GM23248 (cell line): ENCODE measurements at regions not wholly inside any gene's neighbourhood (a gene's known extent, or its start where the extent isn't known, plus 50 kb on each side); places are given as distances from the start of the nearest gene placed in this dataset.
A peak's percentile ranks its signal among the peaks of the same experiment; 100 is the strongest.

Experiments used
- DNase-seq: peaks from one replicate; pipeline ENCODE4 v3.0.0-alpha.2; 2015
- H2AFZ ChIP-seq: fragments of 200-600 bp; sonication (generic); 2 replicates; pipeline ENCODE4 v1.6.1; 2016; ENCODE audit warnings: antibody characterized with exemption
- H3F3A ChIP-seq: fragments of 200-600 bp; sonication (generic); 2 replicates; pipeline ENCODE4 v1.6.1; 2016; ENCODE audit warnings: mild to moderate bottlenecking, antibody characterized with exemption, mixed run types; ENCODE audit not compliant: insufficient read depth
- H3K27ac ChIP-seq: fragments of 200-600 bp; sonication (generic); 2 replicates; pipeline ENCODE4 v1.5.1; 2016; ENCODE audit warnings: mild to moderate bottlenecking
- H3K27me3 ChIP-seq: fragments of 200-600 bp; sonication (generic); replicated peaks from 2 replicates; pipeline ENCODE4 v1.6.1; 2016; ENCODE audit warnings: mild to moderate bottlenecking; ENCODE audit not compliant: insufficient read depth
- H3K36me3 ChIP-seq: fragments of 200-600 bp; sonication (generic); 2 replicates; pipeline ENCODE4 v1.6.1; 2016; ENCODE audit warnings: low read depth, mild to moderate bottlenecking
- H3K4me1 ChIP-seq: fragments of 200-600 bp; sonication (generic); 2 replicates; pipeline ENCODE4 v1.6.1; 2016; ENCODE audit warnings: mild to moderate bottlenecking; ENCODE audit not compliant: insufficient read depth
- H3K4me2 ChIP-seq: fragments of 200-600 bp; sonication (generic); one replicate; pipeline ENCODE4 v1.6.1; 2016; ENCODE audit warnings: mild to moderate bottlenecking; ENCODE audit not compliant: unreplicated experiment
- H3K4me3 ChIP-seq: fragments of 200-600 bp; sonication (generic); 2 replicates; pipeline ENCODE4 v1.5.1; 2016; ENCODE audit warnings: mild to moderate bottlenecking
- H3K79me2 ChIP-seq: fragments of 200-600 bp; sonication (generic); 2 replicates; pipeline ENCODE4 v1.6.1; 2016; ENCODE audit warnings: mild to moderate bottlenecking; ENCODE audit not compliant: insufficient read depth
- H3K9ac ChIP-seq: fragments of 200-600 bp; sonication (generic); 2 replicates; pipeline ENCODE4 v1.6.1; 2016; ENCODE audit warnings: mild to moderate bottlenecking
- H3K9me2 ChIP-seq: fragments of 200-600 bp; sonication (generic); 2 replicates; pipeline ENCODE4 v1.6.1; 2016; ENCODE audit warnings: mixed run types, mild to moderate bottlenecking, moderate library complexity; ENCODE audit not compliant: insufficient read depth
- H3K9me3 ChIP-seq: fragments of 200-600 bp; sonication (generic); one replicate; pipeline ENCODE4 v1.6.1; 2017; ENCODE audit warnings: low read depth
- H4K20me1 ChIP-seq: fragments of 200-600 bp; sonication (generic); 2 replicates; pipeline ENCODE4 v1.6.0; 2016; ENCODE audit not compliant: insufficient read depth
- EZH2 ChIP-seq: fragments of 200-600 bp; sonication (generic); IDR thresholded peaks from 2 replicates; pipeline ENCODE4 v1.6.1; 2018; ENCODE audit warnings: antibody characterized with exemption, mild to moderate bottlenecking; ENCODE audit not compliant: insufficient read depth, poor library complexity, severe bottlenecking
- EZH2phosphoT487 ChIP-seq: fragments of 200-600 bp; sonication (generic); IDR thresholded peaks from 2 replicates; pipeline ENCODE4 v1.6.1; 2018; ENCODE audit warnings: antibody characterized with exemption, moderate library complexity, mild to moderate bottlenecking, low read depth; ENCODE audit not compliant: insufficient read depth
- WGBS, 2 experiments: methylation state at CpG; one replicate each; pipeline ENCODE4 v1.1.6; 2015 to 2017; ENCODE audit warnings: low lambda C conversion rate in 2 of 2, low coverage in 1 of 2; ENCODE audit errors: missing lambda C conversion rate in 2 of 2; 5-methylcytosine and 5-hydroxymethylcytosine counted together
- in situ Hi-C: fragments of 300-500 bp; cut with MboI; formaldehyde crosslinking; loops from 2 replicates; pipeline ENCODE4 v1.15.0; 2020

- H3K4me3 ChIP-seq = no peak overlapping the region
- no peaks in the 10 kb centered on the region for H3K9me3 ChIP-seq
- no peaks in the 10 kb centered on the region for H3K36me3 ChIP-seq
- 98 to 99% methylated on average over 3 of the region's 3 CpGs for WGBS, 2 experiments
- TF ChIP-seq EZH2phosphoT487 = no peak
- no peak overlapping the region for H3K27ac ChIP-seq
- H3K79me2 ChIP-seq = no peaks in the 10 kb centered on the region
- peaks cover 18% of the 10 kb centered on the region for H3K4me1 ChIP-seq
- in situ Hi-C loops = loop anchor here (10.0 kb wide), 2 partner anchors 308 to 1018 kb away; partner anchors contain the start of gene EDN1
- no peaks in the 10 kb centered on the region for H4K20me1 ChIP-seq
- no peak overlapping the region for H3K9ac ChIP-seq
- no peak overlapping the region for H2AFZ ChIP-seq
- H3F3A ChIP-seq = 0 out of 2 replicates have a peak, but pooled peaks cover 4% of the 10 kb centered on the region
- peak; percentile 26 for DNase-seq
- no peaks in the 10 kb centered on the region for H3K27me3 ChIP-seq
- H3K4me2 ChIP-seq = no peak overlapping the region
- H3K9me2 ChIP-seq = no peaks in the 10 kb centered on the region
Observed at GRCh38 chr6:12602342-12602741, 114.2 kb upstream of the PHACTR1 start.

GRCh38 chr6:12602951-12603672 lies 113.5 kb upstream of the PHACTR1 start:
- H3K9me2 ChIP-seq = no peaks in the 10 kb centered on the region
- peaks cover 24% of the 10 kb centered on the region for H3K4me1 ChIP-seq
- DNase-seq = peak; percentile 83
- TF ChIP-seq EZH2 (no peak), EZH2phosphoT487 (no peak)
- no peak overlapping the region for H3K4me2 ChIP-seq
- H3K9ac ChIP-seq = no peak overlapping the region
- no peak overlapping the region for H2AFZ ChIP-seq
- H3K27me3 ChIP-seq = no peaks in the 10 kb centered on the region
- no peaks in the 10 kb centered on the region for H3K36me3 ChIP-seq
- H3K9me3 ChIP-seq = no peaks in the 10 kb centered on the region
- H4K20me1 ChIP-seq = no peaks in the 10 kb centered on the region
- no peaks in the 10 kb centered on the region for H3K79me2 ChIP-seq
- H3F3A ChIP-seq = peaks cover 11% of the 10 kb centered on the region
- 80 to 84% methylated on average over 6 of the region's 6 CpGs for WGBS, 2 experiments
- H3K4me3 ChIP-seq = no peak overlapping the region
- in situ Hi-C loops = loop anchor here (10.0 kb wide), 2 partner anchors 308 to 1018 kb away; partner anchors contain the start of gene EDN1
- H3K27ac ChIP-seq = no peak overlapping the region

GRCh38 chr6:12603673-12604049 lies 112.9 kb upstream of the PHACTR1 start:
- no peak overlapping the region for H2AFZ ChIP-seq
- no peak for DNase-seq
- no peaks in the 10 kb centered on the region for H4K20me1 ChIP-seq
- TF ChIP-seq EZH2phosphoT487 (no peak), EZH2 (no peak)
- no peaks in the 10 kb centered on the region for H3K9me3 ChIP-seq
- no peak overlapping the region for H3K4me3 ChIP-seq
- no peaks in the 10 kb centered on the region for H3K79me2 ChIP-seq
- in situ Hi-C loops = loop anchor here (10.0 kb wide), 2 partner anchors 309 to 1019 kb away; partner anchors contain the start of gene EDN1
- no peaks in the 10 kb centered on the region for H3K36me3 ChIP-seq
- 52 to 53% methylated on average over 3 of the region's 3 CpGs for WGBS, 2 experiments
- H3K9me2 ChIP-seq = no peaks in the 10 kb centered on the region
- no peak overlapping the region for H3K27ac ChIP-seq
- peaks cover 17% of the 10 kb centered on the region for H3F3A ChIP-seq
- no peak overlapping the region for H3K4me2 ChIP-seq
- H3K9ac ChIP-seq = no peak overlapping the region
- peaks cover 29% of the 10 kb centered on the region for H3K4me1 ChIP-seq
- H3K27me3 ChIP-seq = no peaks in the 10 kb centered on the region

GRCh38 chr6:12605888-12606345 lies 110.7 kb upstream of the PHACTR1 start:
- no peak overlapping the region for H2AFZ ChIP-seq
- in situ Hi-C loops = loop anchor here (10.0 kb wide), 2 partner anchors 311 to 1021 kb away; partner anchors contain the start of gene EDN1

More at GRCh38 chr6:12605888-12606345, 110.7 kb upstream of the PHACTR1 start:
- no peaks in the 10 kb centered on the region for H3K27me3 ChIP-seq
- DNase-seq = peak; percentile 85
- no peak for TF ChIP-seq EZH2
- TF ChIP-seq EZH2phosphoT487 = no peak
- 40 to 47% methylated on average over 7 of the region's 7 CpGs for WGBS, 2 experiments
- no peaks in the 10 kb centered on the region for H3K9me2 ChIP-seq
- H3K79me2 ChIP-seq = no peaks in the 10 kb centered on the region
- peaks cover 23% of the 10 kb centered on the region for H3F3A ChIP-seq
- no peak overlapping the region for H3K4me3 ChIP-seq
- no peaks in the 10 kb centered on the region for H3K9me3 ChIP-seq
- H3K4me2 ChIP-seq = no peak overlapping the region
- H4K20me1 ChIP-seq = no peaks in the 10 kb centered on the region
- H3K9ac ChIP-seq = no peak overlapping the region
- H3K27ac ChIP-seq = no peak overlapping the region
- peaks cover 32% of the 10 kb centered on the region for H3K4me1 ChIP-seq
- H3K36me3 ChIP-seq = no peaks in the 10 kb centered on the region
